ENCODE measurements at regions not wholly inside any gene's neighbourhood (a gene's known extent, or its start where the extent isn't known, plus 50 kb on each side); places are given as distances from the start of the nearest gene placed in this dataset.

- TF ChIP-seq TCF7 (CRISPR knock-in tag; IDR thresholded peaks at IDR 0.05; ENCODE audit: low read depth) (no peak), ZNF416 (CRISPR knock-in tag; IDR thresholded peaks at IDR 0.05) (no peak), ZNF425 (CRISPR knock-in tag; conservative IDR thresholded peaks at IDR 0.05) (no peak), IRF2 (CRISPR knock-in tag; IDR thresholded peaks at IDR 0.05; ENCODE audit: borderline replicate concordance, low read depth) (no peak), MLX (CRISPR knock-in tag; IDR thresholded peaks at IDR 0.05) (no peak), MAX (CRISPR knock-in tag; IDR thresholded peaks at IDR 0.05) (peak; percentile 45; the same call in 1 of the 2 replicates), ATF6 (CRISPR knock-in tag; IDR thresholded peaks at IDR 0.05) (no peak), AR (CRISPR knock-in tag; IDR thresholded peaks at IDR 0.05) (no peak), EMX1 (CRISPR knock-in tag; IDR thresholded peaks at IDR 0.05) (no peak), ETV6 (CRISPR knock-in tag; IDR thresholded peaks at IDR 0.05) (peak; percentile 56; the same call in 1 of the 2 replicates), ZNF138 (CRISPR knock-in tag; conservative IDR thresholded peaks at IDR 0.05) (no peak), ATF1 (CRISPR knock-in tag; IDR thresholded peaks at IDR 0.05) (no peak), SMAD4 (CRISPR knock-in tag; IDR thresholded peaks at IDR 0.05) (no peak), JAZF1 (CRISPR knock-in tag; IDR thresholded peaks at IDR 0.05) (no peak), ZNF232 (CRISPR knock-in tag; IDR thresholded peaks at IDR 0.05) (0 out of 2 replicates have a peak, but pooled peaks have one; percentile 26), ATF3 (CRISPR knock-in tag; conservative IDR thresholded peaks at IDR 0.05) (no peak), TP53 (CRISPR knock-in tag; IDR thresholded peaks at IDR 0.05) (no peak), ZNF512 (CRISPR knock-in tag; IDR thresholded peaks at IDR 0.05; ENCODE audit: borderline replicate concordance) (no peak), GABPB1 (CRISPR knock-in tag; IDR thresholded peaks at IDR 0.05) (no peak), FOXJ3 (CRISPR knock-in tag; IDR thresholded peaks at IDR 0.05; ENCODE audit: borderline replicate concordance) (no peak), TEAD4 (CRISPR knock-in tag; IDR thresholded peaks at IDR 0.05) (no peak)
Measured at GRCh38 chr15:98428253-98428989, 219.9 kb upstream of the IGF1R start (continued).

Data from WTC11 (cell line).